ENCODE measurements at regions not wholly inside any gene's neighbourhood (a gene's known extent, or its start where the extent isn't known, plus 50 kb on each side); places are given as distances from the start of the nearest gene placed in this dataset.

GRCh38 chr4:123904882-123905281 is 508.3 kb downstream of the SPRY1 start:
- in situ Hi-C loops (cut with MboI; ENCODE audit: low sequenced_read_pairs), result no loop called here

DNA sequence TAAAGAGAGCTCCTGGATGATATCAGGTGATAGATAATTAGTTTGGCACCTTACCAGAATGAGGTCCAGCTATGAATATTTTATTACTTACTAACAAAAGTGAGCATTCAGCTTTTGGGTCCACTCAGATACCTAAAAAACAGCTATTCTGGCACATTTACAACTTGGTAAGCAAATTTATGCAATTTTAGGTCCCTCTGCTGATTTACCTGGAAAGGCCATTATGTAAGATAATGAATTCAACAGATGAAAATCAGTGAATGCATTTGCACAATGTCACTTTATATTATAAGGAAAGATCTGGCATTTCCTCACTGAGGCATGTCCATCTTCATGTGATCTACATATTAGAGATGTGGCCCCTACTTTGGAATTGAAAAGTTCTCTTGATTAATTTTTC is 517.0 kb downstream of the SPRY1 start:
- in situ Hi-C loops (cut with MboI; ENCODE audit: low sequenced_read_pairs), result no loop called here

GRCh38 chr4:123916821-123917220 is 520.2 kb downstream of the SPRY1 start:
- in situ Hi-C loops (cut with MboI; ENCODE audit: low sequenced_read_pairs), result no loop called here

DNA sequence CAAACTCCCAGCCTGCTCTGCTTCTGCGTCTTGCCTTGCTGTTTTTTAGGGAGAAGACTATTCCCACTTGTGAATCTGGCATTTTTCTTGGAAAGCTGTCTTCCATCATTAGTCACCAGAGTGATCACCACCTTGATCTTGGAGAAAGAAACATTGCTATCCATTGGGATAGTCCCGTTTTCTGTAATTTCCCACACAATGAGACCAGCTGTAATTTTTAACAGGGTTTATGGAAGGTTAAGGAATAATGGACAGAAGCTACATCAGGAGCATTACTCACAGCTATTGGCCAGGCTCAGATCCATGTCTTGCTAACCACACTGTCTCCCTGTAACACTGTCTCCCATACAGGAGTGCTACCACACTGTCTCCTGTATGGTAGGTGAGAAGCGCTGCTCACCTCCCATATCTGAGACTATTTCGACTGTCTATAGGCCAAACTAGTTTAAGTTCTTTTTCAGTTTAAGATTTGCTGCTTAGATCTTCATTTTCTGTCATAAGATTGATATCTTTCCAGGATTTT is 523.0 kb downstream of the SPRY1 start:
- in situ Hi-C loops (cut with MboI; ENCODE audit: low sequenced_read_pairs), result no loop called here

DNA sequence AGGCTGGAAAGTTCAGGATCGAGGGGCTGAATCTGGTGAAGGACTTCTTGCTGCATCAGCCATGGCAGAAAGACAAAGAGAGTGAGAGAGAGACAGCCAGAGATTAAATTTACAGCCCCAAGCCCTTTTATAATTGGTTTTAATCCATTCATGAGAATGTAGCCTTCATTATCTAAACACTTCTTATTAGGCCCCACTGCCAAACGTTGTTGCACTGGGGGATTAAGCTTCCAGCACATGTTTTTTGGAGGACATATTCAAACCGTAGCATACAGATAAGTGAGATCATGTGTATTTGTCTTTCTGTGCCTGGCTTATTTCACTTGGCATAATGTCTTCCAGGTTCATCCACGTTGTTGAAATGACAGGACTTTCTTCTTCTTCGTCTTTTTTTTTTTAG is 524.7 kb downstream of the SPRY1 start:
- in situ Hi-C loops (cut with MboI; ENCODE audit: low sequenced_read_pairs), result no loop called here

DNA sequence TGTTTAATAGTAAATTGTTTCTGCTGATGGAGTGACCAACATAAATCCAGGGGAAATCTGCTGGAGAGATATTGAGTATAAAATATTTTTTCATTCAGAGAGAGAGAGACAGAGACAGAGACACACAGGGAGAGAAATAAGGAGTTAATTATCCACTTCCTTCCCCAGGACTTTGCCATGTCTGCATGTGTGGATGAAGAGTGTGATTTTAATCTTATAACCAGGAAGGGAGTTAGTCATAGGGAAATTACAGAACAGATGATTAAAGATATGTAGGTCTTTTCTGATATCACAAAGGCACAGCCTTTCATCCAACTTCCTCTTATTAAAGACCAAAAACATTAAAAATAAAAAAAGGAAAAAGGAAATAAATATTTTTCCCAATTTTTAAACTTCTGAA is 526.3 kb downstream of the SPRY1 start:
- in situ Hi-C loops (cut with MboI; ENCODE audit: low sequenced_read_pairs), result no loop called here

DNA sequence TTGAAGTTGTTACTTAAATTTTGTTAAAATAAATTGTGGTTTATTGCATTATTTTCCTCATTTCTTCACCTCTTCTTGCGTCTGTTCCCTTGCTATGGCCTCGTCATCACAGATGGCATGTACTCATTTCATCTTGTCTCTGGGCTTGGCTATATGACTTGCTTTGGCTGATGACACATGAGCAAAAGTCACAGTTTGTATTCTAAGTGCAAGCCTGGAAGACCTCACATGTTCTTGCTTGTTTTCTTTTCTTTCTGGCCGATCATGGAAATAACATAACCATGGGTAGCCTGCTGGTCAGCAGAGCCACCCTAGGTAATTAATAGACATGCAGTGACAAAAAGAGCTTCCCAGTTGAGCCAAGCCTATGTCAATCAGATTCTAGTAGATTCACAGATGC is 527.9 kb downstream of the SPRY1 start:
- in situ Hi-C loops (cut with MboI; ENCODE audit: low sequenced_read_pairs), result no loop called here

GRCh38 chr4:123929565-123929964 is 533.0 kb downstream of the SPRY1 start:
- in situ Hi-C loops (cut with MboI; ENCODE audit: low sequenced_read_pairs), result no loop called here

DNA sequence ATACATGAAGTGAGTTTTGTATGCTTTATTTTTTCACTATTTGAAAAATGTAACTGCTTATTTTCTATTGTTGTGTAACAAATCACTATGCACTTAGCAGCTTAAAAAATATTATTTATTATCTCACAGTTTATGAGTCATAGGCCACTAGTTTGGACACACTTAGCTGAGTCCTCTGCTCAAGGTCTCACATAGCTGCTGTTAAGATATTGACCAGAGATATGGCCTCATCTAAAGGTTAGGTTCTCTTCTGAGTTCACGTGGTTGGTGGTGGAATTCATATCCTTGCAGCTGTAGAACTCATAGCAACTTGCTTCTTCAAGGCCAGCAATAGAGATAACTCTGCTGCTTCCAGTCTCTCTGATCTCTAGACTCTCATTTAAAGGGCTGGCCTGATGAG is 534.4 kb downstream of the SPRY1 start:
- in situ Hi-C loops (cut with MboI; ENCODE audit: low sequenced_read_pairs), result no loop called here

DNA sequence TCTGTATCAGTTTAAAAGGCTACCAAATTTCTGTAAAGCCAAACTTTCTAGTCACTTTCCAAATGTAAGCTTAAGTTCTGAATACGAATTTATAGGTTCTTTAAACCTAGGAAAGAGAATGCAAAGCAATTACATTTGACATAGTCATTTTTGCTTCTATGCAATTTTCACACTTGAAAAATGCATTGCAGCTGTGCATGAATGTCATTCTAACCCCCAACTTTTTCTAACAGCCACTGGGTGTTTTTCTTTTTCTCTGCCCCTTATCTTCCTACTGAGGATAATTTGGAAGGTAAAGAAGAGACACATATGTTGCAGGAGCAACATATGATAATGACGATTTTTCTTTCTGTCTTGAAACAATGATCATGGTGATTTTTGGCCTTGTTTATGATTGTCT is 537.5 kb downstream of the SPRY1 start:
- in situ Hi-C loops (cut with MboI; ENCODE audit: low sequenced_read_pairs), result no loop called here

DNA sequence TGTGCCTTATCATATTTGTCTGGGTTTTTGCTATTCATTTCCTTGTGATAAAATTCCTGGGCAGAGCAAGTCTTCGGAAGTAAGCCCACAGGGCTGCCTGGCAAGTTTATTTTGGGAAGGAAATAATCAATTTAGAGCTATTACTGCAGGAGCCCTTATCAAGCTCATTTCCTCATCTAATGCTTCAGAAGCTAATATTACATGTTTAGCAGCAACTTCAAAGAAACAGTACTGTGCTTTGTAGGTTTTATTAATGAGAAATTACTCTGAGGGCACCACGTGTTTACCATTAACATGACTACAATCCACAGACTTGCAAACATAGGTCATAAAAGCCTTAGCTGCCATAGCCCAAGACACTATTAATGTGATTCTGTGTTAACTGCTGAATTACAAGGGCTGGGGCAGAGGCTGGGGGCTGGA is 540.0 kb downstream of the SPRY1 start:
- in situ Hi-C loops (cut with MboI; ENCODE audit: low sequenced_read_pairs), result no loop called here

DNA sequence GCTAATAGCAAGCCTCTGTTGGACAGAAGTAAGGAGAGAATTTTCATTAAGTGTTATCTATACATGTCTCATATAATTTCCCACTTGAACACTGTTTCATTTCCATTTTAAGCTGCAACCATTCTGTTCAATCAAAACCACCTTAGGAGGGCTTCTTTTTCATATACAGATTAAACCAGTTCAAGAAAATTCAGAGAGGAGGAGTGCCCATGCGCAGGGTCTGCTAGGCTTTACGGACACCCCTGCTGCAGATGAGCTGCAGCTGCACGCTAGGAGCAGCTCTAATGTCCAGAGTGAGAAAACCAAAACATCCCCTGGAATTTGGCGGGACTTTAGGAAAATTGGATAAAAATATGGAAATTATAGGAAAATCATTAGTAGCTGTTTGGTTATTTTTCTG is 541.0 kb downstream of the SPRY1 start:
- in situ Hi-C loops (cut with MboI; ENCODE audit: low sequenced_read_pairs), result no loop called here

DNA sequence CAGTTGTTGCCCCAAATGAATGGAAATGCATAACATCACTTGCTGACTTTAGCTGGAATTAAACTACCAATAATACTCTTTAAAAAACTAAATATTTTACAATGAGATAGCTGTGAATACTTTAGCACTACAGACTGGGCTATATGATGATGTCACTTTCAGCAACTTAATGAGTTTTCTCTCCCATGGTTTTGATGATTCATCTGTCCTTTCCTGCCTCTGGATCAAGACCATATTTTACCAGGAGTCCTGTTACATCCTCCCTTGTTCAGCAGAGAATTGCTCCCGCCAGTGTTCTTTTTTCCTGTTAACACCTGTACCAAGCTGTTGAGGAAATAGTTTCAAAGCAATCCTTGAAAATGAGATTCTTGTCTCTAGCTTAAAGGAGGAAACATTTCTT is 543.0 kb downstream of the SPRY1 start:
- in situ Hi-C loops (cut with MboI; ENCODE audit: low sequenced_read_pairs), result no loop called here

- in situ Hi-C loops (cut with MboI; ENCODE audit: low sequenced_read_pairs), result no loop called here
These were observed 544.0 kb downstream of the SPRY1 start for GRCh38 chr4:123940604-123941003.

- in situ Hi-C loops (cut with MboI; ENCODE audit: low sequenced_read_pairs), result no loop called here
These were observed 544.7 kb downstream of the SPRY1 start for GRCh38 chr4:123941306-123941705.

DNA sequence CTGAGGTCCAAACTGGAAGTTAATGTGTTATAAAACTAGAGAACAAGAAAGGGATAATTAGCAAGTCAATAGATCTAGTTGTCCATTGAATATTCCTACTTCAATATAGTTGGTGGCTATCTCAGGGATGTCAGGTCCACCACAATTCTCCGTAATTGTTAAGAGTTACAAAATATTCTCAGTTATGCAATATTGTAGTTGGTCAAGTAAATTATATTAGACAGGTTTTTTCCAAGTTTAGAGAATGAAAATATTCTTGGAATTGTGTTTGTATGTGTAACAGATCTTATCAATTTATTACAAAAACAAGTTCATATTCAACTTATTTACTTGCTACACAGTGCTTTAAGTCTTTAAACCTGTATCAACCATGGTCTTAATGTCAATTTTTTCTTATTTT is 547.4 kb downstream of the SPRY1 start:
- in situ Hi-C loops (cut with MboI; ENCODE audit: low sequenced_read_pairs), result no loop called here

GRCh38 chr4:123945301-123945700 is 548.7 kb downstream of the SPRY1 start:
- in situ Hi-C loops (cut with MboI; ENCODE audit: low sequenced_read_pairs), result no loop called here

DNA sequence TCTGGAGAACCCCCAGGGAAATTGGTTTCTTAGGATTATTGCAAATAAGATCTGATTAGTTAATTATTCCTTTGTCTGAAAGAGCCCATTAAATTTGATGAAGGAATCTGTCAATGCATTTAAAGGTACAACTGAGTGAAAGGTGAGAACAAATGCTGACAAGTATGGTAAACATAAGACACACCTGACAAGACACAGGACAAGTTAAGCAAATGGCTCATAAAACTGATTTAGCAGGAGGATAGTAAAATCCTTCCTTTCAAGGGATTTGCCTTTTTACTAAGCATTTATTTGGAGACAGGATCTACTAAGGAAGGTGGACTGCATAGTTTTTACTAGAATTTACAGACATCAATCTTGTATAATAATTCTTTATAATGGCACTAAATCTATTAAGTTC is 553.9 kb downstream of the SPRY1 start:
- in situ Hi-C loops (cut with MboI; ENCODE audit: low sequenced_read_pairs), result no loop called here

GRCh38 chr4:123952530-123953274 is 556.1 kb downstream of the SPRY1 start:
- in situ Hi-C loops (cut with MboI; ENCODE audit: low sequenced_read_pairs), result no loop called here

DNA sequence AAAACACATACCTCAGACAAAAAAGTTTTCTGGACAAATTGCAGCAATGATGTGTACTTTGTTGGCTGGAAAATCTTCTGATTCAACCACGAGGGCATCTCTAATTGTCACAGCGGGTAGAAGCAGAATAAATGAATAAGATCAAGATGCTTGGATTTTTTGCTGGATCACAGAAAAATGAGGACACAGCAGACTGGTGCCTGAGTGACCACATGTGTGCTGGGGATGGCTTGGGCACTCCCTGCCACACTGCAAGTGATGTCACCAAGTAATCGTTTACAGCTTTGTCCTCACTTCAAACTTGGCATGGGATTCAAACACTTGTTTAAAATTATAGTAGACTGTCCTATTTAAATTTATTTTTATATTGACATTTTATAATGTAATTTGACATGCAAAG is 557.0 kb downstream of the SPRY1 start:
- in situ Hi-C loops (cut with MboI; ENCODE audit: low sequenced_read_pairs), result no loop called here

- in situ Hi-C loops (cut with MboI; ENCODE audit: low sequenced_read_pairs), result no loop called here
These were observed 557.6 kb downstream of the SPRY1 start for GRCh38 chr4:123954220-123954619.

GRCh38 chr4:123955167-123955800 is 558.7 kb downstream of the SPRY1 start:
- in situ Hi-C loops (cut with MboI; ENCODE audit: low sequenced_read_pairs), result no loop called here

DNA sequence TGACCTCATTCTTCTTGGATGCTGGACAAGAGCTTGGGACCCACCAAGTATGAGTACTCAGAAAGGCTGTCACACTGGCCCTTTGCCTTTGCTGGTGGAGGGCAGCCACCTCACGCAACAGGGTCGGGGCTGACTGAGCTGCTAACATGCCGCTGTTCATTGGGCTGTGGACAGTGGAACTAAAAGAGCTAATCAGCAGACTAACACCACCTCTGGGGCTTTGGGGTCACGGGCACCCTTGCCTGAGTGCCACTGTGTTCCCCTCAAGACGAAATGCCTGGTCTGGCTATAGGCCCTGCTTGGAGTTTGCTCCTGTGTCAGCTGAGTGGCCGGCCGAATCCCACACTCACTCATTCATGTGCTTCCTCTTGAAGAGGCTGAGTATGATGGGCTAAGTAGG is 559.6 kb downstream of the SPRY1 start:
- in situ Hi-C loops (cut with MboI; ENCODE audit: low sequenced_read_pairs), result no loop called here
